ENCODE measurements at regions not wholly inside any gene's neighbourhood (a gene's known extent, or its start where the extent isn't known, plus 50 kb on each side); places are given as distances from the start of the nearest gene placed in this dataset.
"Not testable (repeated sequence)": the region's sequence is repeated elsewhere in the genome, so short reads cannot be mapped to it uniquely, and the experiment has no call there.

DNA sequence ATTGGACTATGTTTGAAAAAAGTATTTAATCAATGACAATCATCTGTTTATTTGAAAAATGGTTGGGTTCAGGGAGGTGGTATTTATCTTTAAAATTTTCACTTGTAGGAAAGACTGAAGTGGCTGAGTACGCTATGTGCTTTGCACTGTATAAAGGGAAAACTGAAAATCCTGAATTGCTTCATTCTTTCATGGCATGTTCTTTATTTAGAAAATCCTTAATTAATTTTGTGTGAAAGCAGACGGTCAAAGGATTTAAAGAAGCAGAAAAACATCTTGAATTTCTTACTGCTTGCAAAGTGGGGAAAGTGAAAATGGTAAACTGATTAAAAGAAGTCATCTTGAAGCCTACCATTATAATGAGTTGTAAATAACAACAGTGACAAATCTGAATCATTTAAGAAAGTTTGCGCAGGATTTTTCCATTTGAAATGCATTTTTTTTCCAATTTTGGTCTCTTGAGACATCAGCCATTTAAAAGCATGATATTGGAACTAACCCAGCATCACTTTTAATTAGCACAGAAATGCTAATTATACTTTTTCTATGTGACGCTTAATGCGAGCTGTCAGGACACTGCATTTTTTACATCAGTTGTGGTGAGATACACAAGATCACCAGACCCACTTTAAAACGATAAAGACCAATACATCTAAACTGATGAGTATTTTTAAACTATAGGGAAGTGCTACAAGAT is 169.0 kb downstream of the NEDD1 start:
- ATAC-seq (no peak), DNase-seq (ENCODE audit: low spot score) (no peak), FAIRE-seq (no peak)
- POLR2A ChIA-PET = no interaction called here
- no peak overlapping the region for H3K9ac ChIP-seq (ENCODE audit: insufficient read depth, low read depth, low read length)
- H3K4me3 ChIP-seq (replicated peaks in 1 of 3; ENCODE audit: insufficient read depth in 1 of 3, low read depth in 2 of 3, low read length in 3 of 3) = no peak overlapping the region
- H3K4me1 ChIP-seq (ENCODE audit: insufficient read depth, low read length) = no peaks in the 10 kb centered on the region
- no peak overlapping the region for H2AFZ ChIP-seq (ENCODE audit: low read length)
- H3K36me3 ChIP-seq (replicated peaks in 1 of 2; ENCODE audit: control insufficient read depth in 1 of 2, insufficient read depth in 2 of 2, low read length in 2 of 2) = no peaks in the 10 kb centered on the region
- no peaks in the 10 kb centered on the region for H3K79me2 ChIP-seq (ENCODE audit: insufficient read depth, low read length)
- no peaks in the 10 kb centered on the region for H3K27me3 ChIP-seq (ENCODE audit: control insufficient read depth in 1 of 2, insufficient read depth in 2 of 2, low read length in 2 of 2)
- H3K27ac ChIP-seq (ENCODE audit: extremely low read length, insufficient read depth, low read length) = no peak overlapping the region
- no peaks in the 10 kb centered on the region for H3K9me3 ChIP-seq (ENCODE audit: low read length)
- in situ Hi-C loops (cut with HindIII; ENCODE audit: extremely low pct_ligation_motif_present, low pct_unique_long_range_greater_than_20kb) (no loop called here), intact Hi-C loops (cut with micrococcal nuclease; ENCODE audit: unreplicated experiment) (no loop called here)
- TF ChIP-seq REPIN1 (CRISPR knock-in tag; IDR thresholded peaks at IDR 0.05; ENCODE audit: borderline replicate concordance, low read depth) (no peak), ZFP82 (CRISPR knock-in tag; IDR thresholded peaks at IDR 0.05; ENCODE audit: borderline replicate concordance) (no peak), AGO1 (IDR thresholded peaks at IDR 0.05; ENCODE audit: low read depth, low read length, poor library complexity, severe bottlenecking) (no peak)
- WGBS (ENCODE audit: low lambda C conversion rate) = 32% methylated on average over 6 of the region's 6 CpGs
- H3K4me2 ChIP-seq (ENCODE audit: low read depth, low read length) = no peak overlapping the region
- CTCF ChIA-PET (ENCODE audit: low intra/inter-chr PET ratio, low total read pairs) = no interaction called here
- no TSS peak for BruUV-seq (replicated peaks)
- no peaks in the 10 kb centered on the region for H4K20me1 ChIP-seq (ENCODE audit: insufficient read depth, low read length)

DNA sequence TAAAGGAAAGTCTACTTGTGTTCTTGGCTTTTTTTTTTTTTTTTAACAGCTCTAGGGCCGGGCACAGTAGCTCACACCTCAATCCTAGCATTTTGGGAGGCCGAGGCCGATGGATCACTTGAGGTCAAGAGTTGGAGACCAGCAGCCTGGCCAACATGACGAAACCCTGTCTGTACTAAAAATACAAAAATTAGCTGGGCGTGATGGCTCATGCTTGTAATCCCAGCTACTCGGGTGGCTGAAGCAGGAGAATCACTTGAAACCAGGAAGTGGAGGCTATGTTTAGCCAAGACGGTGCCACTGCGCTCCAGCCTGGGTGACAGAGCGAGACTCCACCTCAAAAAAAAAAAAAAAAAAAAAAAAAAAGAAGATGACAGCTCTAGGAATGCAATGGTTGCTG is 169.9 kb downstream of the NEDD1 start:
- in situ Hi-C loops (cut with HindIII; ENCODE audit: extremely low pct_ligation_motif_present, low pct_unique_long_range_greater_than_20kb); ATAC-seq; H3K79me2 ChIP-seq (ENCODE audit: insufficient read depth, low read length); H3K9me3 ChIP-seq (ENCODE audit: low read length); H3K27me3 ChIP-seq (ENCODE audit: control insufficient read depth in 1 of 2, insufficient read depth in 2 of 2, low read length in 2 of 2); DNase-seq (ENCODE audit: low spot score); H3K4me3 ChIP-seq (replicated peaks in 1 of 3; ENCODE audit: insufficient read depth in 1 of 3, low read depth in 2 of 3, low read length in 3 of 3); H3K4me2 ChIP-seq (ENCODE audit: low read depth, low read length); H3K36me3 ChIP-seq (replicated peaks in 1 of 2; ENCODE audit: control insufficient read depth in 1 of 2, insufficient read depth in 2 of 2, low read length in 2 of 2); H2AFZ ChIP-seq (ENCODE audit: low read length); H3K9ac ChIP-seq (ENCODE audit: insufficient read depth, low read depth, low read length); FAIRE-seq; intact Hi-C loops (cut with micrococcal nuclease; ENCODE audit: unreplicated experiment); H3K27ac ChIP-seq (ENCODE audit: extremely low read length, insufficient read depth, low read length); POLR2A ChIA-PET; H4K20me1 ChIP-seq (ENCODE audit: insufficient read depth, low read length); H3K4me1 ChIP-seq (ENCODE audit: insufficient read depth, low read length); BruUV-seq (replicated peaks); CTCF ChIA-PET (ENCODE audit: low intra/inter-chr PET ratio, low total read pairs): not testable (repeated sequence)
- 36% methylated on average over 9 of the region's 9 CpGs for WGBS (ENCODE audit: low lambda C conversion rate)
